ENCODE measurements at regions not wholly inside any gene's neighbourhood (a gene's known extent, or its start where the extent isn't known, plus 50 kb on each side); places are given as distances from the start of the nearest gene placed in this dataset.

DNA sequence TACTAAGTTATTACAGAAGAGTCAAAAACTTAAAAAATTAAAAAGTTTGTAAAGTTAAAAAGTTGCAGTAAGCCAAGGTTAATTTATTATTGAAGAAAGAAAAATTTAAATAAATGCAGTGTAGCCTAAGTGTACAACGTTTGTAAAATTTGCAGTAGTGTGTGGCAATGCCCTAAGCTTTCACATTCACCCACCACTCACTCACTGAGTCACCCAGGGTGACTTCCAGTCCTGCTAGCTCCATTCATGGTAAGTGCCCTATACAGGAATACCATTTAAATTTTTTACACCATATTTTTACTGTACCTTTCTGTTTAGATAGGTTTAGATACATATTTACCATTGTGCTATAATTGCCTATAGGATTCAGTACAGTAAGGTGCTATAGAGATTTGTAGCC lies 88.6 kb downstream of the CTH start:
- no peak for TF ChIP-seq CTCF (IDR thresholded peaks at IDR 0.05; ENCODE audit: low read depth, low read length)
- TF ChIP-seq EZH2phosphoT487 (IDR thresholded peaks at IDR 0.05; ENCODE audit: low read depth): no peak
